ENCODE measurements at regions not wholly inside any gene's neighbourhood (a gene's known extent, or its start where the extent isn't known, plus 50 kb on each side); places are given as distances from the start of the nearest gene placed in this dataset.

DNA sequence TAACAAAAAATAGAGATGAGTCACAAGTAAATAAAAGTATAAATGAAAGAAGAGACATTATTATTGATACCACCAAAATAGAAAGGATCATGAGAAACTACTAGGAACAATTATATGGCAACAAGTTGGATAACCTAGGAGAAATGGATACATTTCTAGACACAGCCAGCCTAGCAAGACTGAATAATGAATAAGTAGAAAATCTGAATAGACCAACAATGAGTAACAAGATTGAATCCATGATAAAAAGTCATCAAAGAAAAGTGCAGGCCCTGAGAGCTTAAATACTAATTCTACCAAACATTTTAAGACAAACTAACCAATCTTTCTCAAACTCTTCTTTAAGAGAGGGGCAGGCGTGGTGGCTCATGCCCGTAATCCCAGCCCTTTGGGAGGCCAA lies 538.6 kb upstream of the PBX1 start:
- Histone ChIP-seq H3K79me2 (ENCODE audit: insufficient read depth, low read length) (no peaks in the 10 kb centered on the region), H2AFZ (ENCODE audit: low read depth, low read length) (no peak overlapping the region), H3K4me2 (ENCODE audit: insufficient read depth, low read length) (no peak overlapping the region), H3K27ac (ENCODE audit: low read length) (no peak overlapping the region), H4K20me1 (ENCODE audit: insufficient read depth, low read length) (no peaks in the 10 kb centered on the region), H3K4me1 (ENCODE audit: insufficient read depth, low read length) (no peaks in the 10 kb centered on the region), H3K9me3 (ENCODE audit: insufficient read depth, low read length, severe bottlenecking) (no peaks in the 10 kb centered on the region), H3K36me3 (ENCODE audit: insufficient read depth, low read length) (no peaks in the 10 kb centered on the region), H3K4me3 (ENCODE audit: low read depth in 1 of 2, low read length in 2 of 2) (no peak overlapping the region), H3K9ac (ENCODE audit: low read depth, low read length) (no peak overlapping the region), H3K27me3 (ENCODE audit: insufficient read depth, low read length, poor library complexity) (no peaks in the 10 kb centered on the region)
- DNase-seq: no peak
- TF ChIP-seq, protein P1, sequence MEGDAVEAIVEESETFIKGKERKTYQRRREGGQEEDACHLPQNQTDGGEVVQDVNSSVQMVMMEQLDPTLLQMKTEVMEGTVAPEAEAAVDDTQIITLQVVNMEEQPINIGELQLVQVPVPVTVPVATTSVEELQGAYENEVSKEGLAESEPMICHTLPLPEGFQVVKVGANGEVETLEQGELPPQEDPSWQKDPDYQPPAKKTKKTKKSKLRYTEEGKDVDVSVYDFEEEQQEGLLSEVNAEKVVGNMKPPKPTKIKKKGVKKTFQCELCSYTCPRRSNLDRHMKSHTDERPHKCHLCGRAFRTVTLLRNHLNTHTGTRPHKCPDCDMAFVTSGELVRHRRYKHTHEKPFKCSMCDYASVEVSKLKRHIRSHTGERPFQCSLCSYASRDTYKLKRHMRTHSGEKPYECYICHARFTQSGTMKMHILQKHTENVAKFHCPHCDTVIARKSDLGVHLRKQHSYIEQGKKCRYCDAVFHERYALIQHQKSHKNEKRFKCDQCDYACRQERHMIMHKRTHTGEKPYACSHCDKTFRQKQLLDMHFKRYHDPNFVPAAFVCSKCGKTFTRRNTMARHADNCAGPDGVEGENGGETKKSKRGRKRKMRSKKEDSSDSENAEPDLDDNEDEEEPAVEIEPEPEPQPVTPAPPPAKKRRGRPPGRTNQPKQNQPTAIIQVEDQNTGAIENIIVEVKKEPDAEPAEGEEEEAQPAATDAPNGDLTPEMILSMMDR (IDR thresholded peaks at IDR 0.05; ENCODE audit: borderline replicate concordance, extremely low read depth, low read length, poor library complexity, severe bottlenecking): no peak
- no peak for TF ChIP-seq EZH2 (IDR thresholded peaks at IDR 0.05; ENCODE audit: borderline replicate concordance, low read depth, low read length, severe bottlenecking)
- ATAC-seq (ENCODE audit: insufficient read depth, low read depth): no peak

DNA sequence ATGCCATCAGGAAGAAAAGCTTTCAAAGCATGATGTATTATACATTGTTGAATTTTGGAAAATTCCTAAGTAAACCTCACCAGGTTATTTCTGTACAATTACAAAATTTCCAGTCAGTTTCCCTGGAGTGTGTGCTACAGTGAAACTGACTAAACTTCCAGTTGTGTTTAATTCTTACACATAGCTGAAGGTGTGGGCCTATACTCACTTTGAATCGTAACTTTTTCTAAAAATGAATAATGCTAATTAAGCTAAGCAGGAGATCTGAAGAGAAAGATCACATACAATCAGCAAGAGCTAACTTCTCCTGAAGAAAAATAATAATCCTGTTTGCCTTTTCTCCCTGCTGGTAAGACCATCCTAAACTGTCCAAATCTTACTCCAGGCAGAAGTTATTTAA lies 537.2 kb upstream of the PBX1 start:
- H3K36me3 ChIP-seq (ENCODE audit: insufficient read depth, low read length): no peaks in the 10 kb centered on the region
- H2AFZ ChIP-seq (ENCODE audit: low read depth, low read length): no peak overlapping the region
- no peak overlapping the region for H3K4me3 ChIP-seq (ENCODE audit: low read depth in 1 of 2, low read length in 2 of 2)
- H3K4me2 ChIP-seq (ENCODE audit: insufficient read depth, low read length): no peak overlapping the region
- ATAC-seq (ENCODE audit: insufficient read depth, low read depth) (no peak), DNase-seq (no peak)
- no peak overlapping the region for H3K9ac ChIP-seq (ENCODE audit: low read depth, low read length)
- H3K27me3 ChIP-seq (ENCODE audit: insufficient read depth, low read length, poor library complexity): no peaks in the 10 kb centered on the region
- H4K20me1 ChIP-seq (ENCODE audit: insufficient read depth, low read length): no peaks in the 10 kb centered on the region
- H3K79me2 ChIP-seq (ENCODE audit: insufficient read depth, low read length): no peaks in the 10 kb centered on the region
- H3K27ac ChIP-seq (ENCODE audit: low read length): no peak overlapping the region
- TF ChIP-seq, protein P1 (IDR thresholded peaks at IDR 0.05; ENCODE audit: borderline replicate concordance, extremely low read depth, low read length, poor library complexity, severe bottlenecking): no peak
- TF ChIP-seq EZH2 (IDR thresholded peaks at IDR 0.05; ENCODE audit: borderline replicate concordance, low read depth, low read length, severe bottlenecking): no peak
- H3K4me1 ChIP-seq (ENCODE audit: insufficient read depth, low read length): no peaks in the 10 kb centered on the region
- no peaks in the 10 kb centered on the region for H3K9me3 ChIP-seq (ENCODE audit: insufficient read depth, low read length, severe bottlenecking)

DNA sequence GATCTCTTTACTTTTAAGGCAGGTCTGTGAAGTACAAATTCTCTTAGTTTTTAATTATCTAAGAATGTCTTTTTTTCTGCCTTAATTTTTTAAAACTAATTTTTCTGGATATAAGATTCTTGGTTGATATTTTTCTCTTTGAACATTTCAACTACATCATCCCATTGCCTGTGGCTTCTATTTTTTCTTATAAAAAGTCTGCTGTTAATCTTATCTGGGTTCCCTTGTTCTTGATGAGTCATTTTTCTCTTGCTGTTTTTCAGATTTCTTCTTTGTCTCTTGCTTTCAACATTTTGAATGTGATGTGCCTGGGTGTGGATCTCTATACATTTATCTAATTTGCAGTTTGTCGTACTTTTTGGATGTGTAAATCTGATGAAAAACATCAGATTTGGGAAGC lies 525.2 kb upstream of the PBX1 start:
- H4K20me1 ChIP-seq (ENCODE audit: insufficient read depth, low read length): no peaks in the 10 kb centered on the region
- ATAC-seq (ENCODE audit: insufficient read depth, low read depth) (no peak), DNase-seq (no peak)
- H3K36me3 ChIP-seq (ENCODE audit: insufficient read depth, low read length): no peaks in the 10 kb centered on the region
- H3K9me3 ChIP-seq (ENCODE audit: insufficient read depth, low read length, severe bottlenecking): no peaks in the 10 kb centered on the region
- H3K4me2 ChIP-seq (ENCODE audit: insufficient read depth, low read length): no peak overlapping the region
- no peaks in the 10 kb centered on the region for H3K4me1 ChIP-seq (ENCODE audit: insufficient read depth, low read length)
- H2AFZ ChIP-seq (ENCODE audit: low read depth, low read length): no peak overlapping the region
- no peaks in the 10 kb centered on the region for H3K27me3 ChIP-seq (ENCODE audit: insufficient read depth, low read length, poor library complexity)
- H3K27ac ChIP-seq (ENCODE audit: low read length): no peak overlapping the region
- no peaks in the 10 kb centered on the region for H3K79me2 ChIP-seq (ENCODE audit: insufficient read depth, low read length)
- H3K9ac ChIP-seq (ENCODE audit: low read depth, low read length): no peak overlapping the region
- TF ChIP-seq, protein P1 (IDR thresholded peaks at IDR 0.05; ENCODE audit: borderline replicate concordance, extremely low read depth, low read length, poor library complexity, severe bottlenecking): no peak
- TF ChIP-seq EZH2 (IDR thresholded peaks at IDR 0.05; ENCODE audit: borderline replicate concordance, low read depth, low read length, severe bottlenecking): no peak
- no peak overlapping the region for H3K4me3 ChIP-seq (ENCODE audit: low read depth in 1 of 2, low read length in 2 of 2)

DNA sequence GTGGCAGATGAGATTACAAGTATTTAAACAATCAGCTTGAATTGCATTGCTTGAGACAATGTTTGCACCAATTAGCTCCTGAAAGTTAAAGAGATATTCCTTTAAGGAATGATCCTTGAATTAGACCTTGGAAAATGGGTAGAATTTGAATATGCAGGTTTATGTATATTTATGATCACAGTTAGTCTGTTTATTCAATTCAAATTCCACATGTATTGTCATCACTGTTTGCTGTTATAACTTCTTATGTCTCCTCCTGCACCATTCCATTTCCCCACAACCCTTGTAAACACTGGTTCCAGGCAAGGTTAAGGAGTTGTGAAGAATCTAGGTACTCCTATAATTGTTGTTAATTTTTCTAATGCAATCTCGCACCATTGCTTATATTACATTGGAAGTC lies 518.2 kb upstream of the PBX1 start:
- H4K20me1 ChIP-seq (ENCODE audit: insufficient read depth, low read length): no peaks in the 10 kb centered on the region
- H2AFZ ChIP-seq (ENCODE audit: low read depth, low read length): no peak overlapping the region
- no peaks in the 10 kb centered on the region for H3K79me2 ChIP-seq (ENCODE audit: insufficient read depth, low read length)
- H3K4me3 ChIP-seq (ENCODE audit: low read depth in 1 of 2, low read length in 2 of 2): no peak overlapping the region
- no peaks in the 10 kb centered on the region for H3K36me3 ChIP-seq (ENCODE audit: insufficient read depth, low read length)
- no peak for DNase-seq
- TF ChIP-seq, protein P1 (IDR thresholded peaks at IDR 0.05; ENCODE audit: borderline replicate concordance, extremely low read depth, low read length, poor library complexity, severe bottlenecking): no peak
- TF ChIP-seq EZH2 (IDR thresholded peaks at IDR 0.05; ENCODE audit: borderline replicate concordance, low read depth, low read length, severe bottlenecking): no peak
- H3K4me2 ChIP-seq (ENCODE audit: insufficient read depth, low read length): no peak overlapping the region
- no peak overlapping the region for H3K9ac ChIP-seq (ENCODE audit: low read depth, low read length)
- H3K4me1 ChIP-seq (ENCODE audit: insufficient read depth, low read length): no peaks in the 10 kb centered on the region
- ATAC-seq (ENCODE audit: insufficient read depth, low read depth): no peak
- H3K27ac ChIP-seq (ENCODE audit: low read length): no peak overlapping the region
- no peaks in the 10 kb centered on the region for H3K9me3 ChIP-seq (ENCODE audit: insufficient read depth, low read length, severe bottlenecking)
- H3K27me3 ChIP-seq (ENCODE audit: insufficient read depth, low read length, poor library complexity): no peaks in the 10 kb centered on the region
